ENCODE measurements at regions not wholly inside any gene's neighbourhood (a gene's known extent, or its start where the extent isn't known, plus 50 kb on each side); places are given as distances from the start of the nearest gene placed in this dataset.
"Not testable (repeated sequence)": the region's sequence is repeated elsewhere in the genome, so short reads cannot be mapped to it uniquely, and the experiment has no call there.

- in situ Hi-C loops (cut with MboI; ENCODE audit: low pct_unique_long_range_greater_than_20kb, low sequenced_read_pairs), result no loop called here
- DNase-seq, result no peak
Observed at GRCh38 chr9:33731625-33732024, 63.7 kb upstream of the PRSS3 start.

GRCh38 chr9:33734247-33734940 is 61.0 kb upstream of the PRSS3 start:
- DNase-seq; in situ Hi-C loops (cut with MboI; ENCODE audit: low pct_unique_long_range_greater_than_20kb, low sequenced_read_pairs): not testable (repeated sequence)

GRCh38 chr9:33734941-33735835 is 60.2 kb upstream of the PRSS3 start:
- DNase-seq; in situ Hi-C loops (cut with MboI; ENCODE audit: low pct_unique_long_range_greater_than_20kb, low sequenced_read_pairs): not testable (repeated sequence)

- DNase-seq, result peak; percentile 76
- in situ Hi-C loops (cut with MboI; ENCODE audit: low pct_unique_long_range_greater_than_20kb, low sequenced_read_pairs), result no loop called here
Observed at GRCh38 chr9:33737811-33738606, 57.4 kb upstream of the PRSS3 start.

GRCh38 chr9:33739398-33739797 is 56.0 kb upstream of the PRSS3 start:
- in situ Hi-C loops (cut with MboI; ENCODE audit: low pct_unique_long_range_greater_than_20kb, low sequenced_read_pairs), result no loop called here
- no peak for DNase-seq

GRCh38 chr9:33740075-33740474 is 55.3 kb upstream of the PRSS3 start:
- in situ Hi-C loops (cut with MboI; ENCODE audit: low pct_unique_long_range_greater_than_20kb, low sequenced_read_pairs), result no loop called here

GRCh38 chr9:33740958-33741357 is 54.4 kb upstream of the PRSS3 start:
- in situ Hi-C loops (cut with MboI; ENCODE audit: low pct_unique_long_range_greater_than_20kb, low sequenced_read_pairs); DNase-seq: not testable (repeated sequence)

More at GRCh38 chr9:33740075-33740474, 55.3 kb upstream of the PRSS3 start:
- no peak for DNase-seq

GRCh38 chr9:33742051-33742450 is 53.3 kb upstream of the PRSS3 start:
- in situ Hi-C loops (cut with MboI; ENCODE audit: low pct_unique_long_range_greater_than_20kb, low sequenced_read_pairs), result no loop called here
- no peak for DNase-seq

GRCh38 chr9:33742519-33742918 is 52.8 kb upstream of the PRSS3 start:
- DNase-seq, result no peak
- in situ Hi-C loops (cut with MboI; ENCODE audit: low pct_unique_long_range_greater_than_20kb, low sequenced_read_pairs), result no loop called here

All from KBM-7 (cell line).